HEK293 (cell line): ENCODE measurements at regions not wholly inside any gene's neighbourhood (a gene's known extent, or its start where the extent isn't known, plus 50 kb on each side); places are given as distances from the start of the nearest gene placed in this dataset.

ENCODE experiments used
- CTCF ChIP-seq: fragments of 450-650 bp; formaldehyde crosslinking; IDR thresholded peaks from 2 replicates; pipeline ENCODE4 v1.5.1; 2016; ENCODE audit warnings: missing biosample characterization, missing genetic modification characterization
- SP2 ChIP-seq: fragments of 450-650 bp; formaldehyde crosslinking; IDR thresholded peaks from 2 replicates; pipeline ENCODE4 v1.5.1; 2016; ENCODE audit warnings: missing biosample characterization, missing genetic modification characterization
- YY1 ChIP-seq: fragments of 450-650 bp; formaldehyde crosslinking; IDR thresholded peaks from 2 replicates; pipeline ENCODE4 v1.5.1; 2018; ENCODE audit warnings: missing biosample characterization, missing genetic modification characterization
- ZNF133 ChIP-seq: fragments of 450-650 bp; formaldehyde crosslinking; IDR thresholded peaks from 2 replicates; pipeline ENCODE4 v1.5.1; 2016; ENCODE audit warnings: missing biosample characterization, missing genetic modification characterization
- ZNF16 ChIP-seq: fragments of 450-650 bp; formaldehyde crosslinking; IDR thresholded peaks from 2 replicates; pipeline ENCODE4 v1.5.1; 2016; ENCODE audit warnings: low read depth, missing biosample characterization, missing genetic modification characterization
- ZNF350 ChIP-seq: fragments of 450-650 bp; formaldehyde crosslinking; IDR thresholded peaks from 2 replicates; pipeline ENCODE4 v1.5.0; 2017; ENCODE audit warnings: missing biosample characterization, mild to moderate bottlenecking, missing genetic modification characterization
- ZSCAN18 ChIP-seq: fragments of 450-650 bp; formaldehyde crosslinking; IDR thresholded peaks from 2 replicates; pipeline ENCODE4 v1.5.1; 2016; ENCODE audit warnings: missing biosample characterization, missing genetic modification characterization
- TF ChIP-seq, protein P1 (sequence below): fragments of 450-650 bp; formaldehyde crosslinking; IDR thresholded peaks from 2 replicates; pipeline ENCODE4 v1.5.1; 2016; ENCODE audit warnings: missing biosample characterization, missing genetic modification characterization, low read depth

DNA sequence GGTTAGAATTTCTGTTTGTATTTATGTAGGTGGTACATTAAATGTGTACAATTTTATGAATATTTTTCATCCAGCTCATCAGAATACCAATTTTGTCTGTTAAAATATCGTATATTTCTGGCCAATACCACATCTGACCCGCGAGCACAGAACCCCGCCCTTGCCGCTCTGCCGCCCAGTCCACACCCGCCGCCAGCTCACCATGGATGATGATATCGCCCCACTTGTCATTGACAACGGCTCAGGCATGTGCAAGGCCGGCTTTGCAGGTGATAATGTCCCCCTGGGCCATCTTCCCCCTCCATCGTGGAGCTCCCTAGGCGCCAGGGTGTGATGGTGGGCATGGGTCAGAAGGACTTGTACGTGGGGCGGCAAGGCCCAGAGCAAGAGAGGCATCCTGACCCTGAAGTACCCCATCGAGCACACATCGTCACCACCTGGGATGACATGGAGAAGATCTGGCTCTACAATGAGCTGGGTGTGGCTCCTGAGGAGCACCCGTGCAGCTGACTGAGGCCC, 153.2 kb downstream of the CAVIN4 start:
- TF ChIP-seq CTCF (no peak), ZNF133 (tag by site-specific recombination) (no peak), ZNF350 (tag by site-specific recombination) (no peak), ZSCAN18 (tag by site-specific recombination) (no peak), SP2 (tag by site-specific recombination) (no peak), ZNF16 (tag by site-specific recombination) (no peak), YY1 (no peak)
- TF ChIP-seq, protein P1, sequence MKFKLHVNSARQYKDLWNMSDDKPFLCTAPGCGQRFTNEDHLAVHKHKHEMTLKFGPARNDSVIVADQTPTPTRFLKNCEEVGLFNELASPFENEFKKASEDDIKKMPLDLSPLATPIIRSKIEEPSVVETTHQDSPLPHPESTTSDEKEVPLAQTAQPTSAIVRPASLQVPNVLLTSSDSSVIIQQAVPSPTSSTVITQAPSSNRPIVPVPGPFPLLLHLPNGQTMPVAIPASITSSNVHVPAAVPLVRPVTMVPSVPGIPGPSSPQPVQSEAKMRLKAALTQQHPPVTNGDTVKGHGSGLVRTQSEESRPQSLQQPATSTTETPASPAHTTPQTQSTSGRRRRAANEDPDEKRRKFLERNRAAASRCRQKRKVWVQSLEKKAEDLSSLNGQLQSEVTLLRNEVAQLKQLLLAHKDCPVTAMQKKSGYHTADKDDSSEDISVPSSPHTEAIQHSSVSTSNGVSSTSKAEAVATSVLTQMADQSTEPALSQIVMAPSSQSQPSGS (tag by site-specific recombination): no peak
